IMR-90 (cell line): ENCODE measurements at regions not wholly inside any gene's neighbourhood (a gene's known extent, or its start where the extent isn't known, plus 50 kb on each side); places are given as distances from the start of the nearest gene placed in this dataset.

Source experiments
- CTCF ChIP-seq: conservative IDR thresholded peaks from 2 replicates; pipeline ENCODE4 v1.5.1; 2012; ENCODE audit warnings: mild to moderate bottlenecking, low read depth, low read length, improper control_type of control experiment
- POLR2A ChIP-seq: IDR thresholded peaks from 2 replicates; pipeline ENCODE4 v1.6.1; 2012; ENCODE audit warnings: mild to moderate bottlenecking, low read depth, low read length

- TF ChIP-seq CTCF (no peak), POLR2A (no peak)
Observed at GRCh38 chr6:48474830-48475229, 363.8 kb upstream of the PTCHD4 start.
